ENCODE measurements at regions not wholly inside any gene's neighbourhood (a gene's known extent, or its start where the extent isn't known, plus 50 kb on each side); places are given as distances from the start of the nearest gene placed in this dataset.
"Not testable (repeated sequence)": the region's sequence is repeated elsewhere in the genome, so short reads cannot be mapped to it uniquely, and the experiment has no call there.

- peak; percentile 69 for DNase-seq
These were observed 118.4 kb upstream of the CACUL1 start for GRCh38 chr10:118873091-118873737.

GRCh38 chr10:118873738-118874105 is 119.0 kb upstream of the CACUL1 start:
- DNase-seq = no peak

DNA sequence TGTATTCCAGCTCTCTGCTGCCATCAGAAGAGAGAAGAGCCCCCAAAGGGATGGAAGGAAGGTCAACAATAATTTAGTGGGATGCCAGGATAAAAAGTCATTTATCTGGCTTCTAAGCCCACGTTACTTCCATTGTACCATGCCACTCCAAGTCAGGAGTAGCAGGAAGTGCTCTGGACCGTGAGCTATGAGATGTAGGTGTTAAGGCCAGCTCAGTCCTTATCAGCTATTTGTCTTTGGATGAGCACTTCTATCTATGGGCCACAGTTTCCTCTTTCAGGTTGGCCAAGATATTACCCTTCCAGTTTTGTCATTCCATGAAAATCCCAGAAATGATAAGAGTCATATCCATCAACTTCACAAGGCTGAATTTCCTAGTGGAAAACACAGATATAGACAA is 119.4 kb upstream of the CACUL1 start:
- DNase-seq = no peak

DNA sequence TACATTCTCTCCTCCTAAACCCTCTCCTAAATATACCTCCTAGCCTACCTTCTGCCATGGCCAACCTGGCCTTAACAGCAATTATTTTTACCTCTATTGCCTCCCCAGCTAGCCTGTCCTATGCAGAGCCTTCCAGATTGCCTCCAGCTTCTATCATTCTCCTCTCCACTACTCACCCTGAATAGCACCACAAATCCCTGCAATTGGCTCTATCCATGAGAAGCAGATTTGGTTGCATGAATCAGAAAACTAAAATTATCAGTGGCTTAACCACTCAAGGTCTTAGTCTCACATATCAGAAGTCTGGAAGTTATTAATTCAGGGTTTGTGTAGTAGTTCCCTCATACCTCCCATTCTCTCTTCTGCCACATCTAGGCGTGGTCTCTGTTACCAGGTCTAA is 120.3 kb upstream of the CACUL1 start:
- no peak for DNase-seq

- DNase-seq = no peak
These were observed 128.0 kb upstream of the CACUL1 start for GRCh38 chr10:118882741-118883140.

DNA sequence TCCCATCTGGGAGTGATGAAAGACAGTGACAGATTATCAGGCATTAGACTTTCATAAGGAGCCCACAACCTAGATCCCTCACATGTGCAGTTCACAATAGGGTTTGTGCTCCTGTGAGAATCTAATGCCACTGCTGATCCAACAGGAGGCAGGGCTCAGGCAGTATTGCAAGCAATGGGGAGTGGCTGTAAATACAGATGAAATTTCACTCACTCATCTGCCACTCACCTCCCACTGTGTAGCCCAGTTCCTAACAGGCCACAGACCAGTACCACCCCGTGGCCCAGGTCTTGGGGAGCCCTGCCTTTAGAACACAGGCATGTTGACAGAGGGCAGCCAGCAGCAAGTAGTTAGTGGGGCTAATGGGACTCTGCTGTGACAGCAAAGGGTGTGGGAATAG is 137.3 kb upstream of the NANOS1 start:
- no peak for DNase-seq

DNA sequence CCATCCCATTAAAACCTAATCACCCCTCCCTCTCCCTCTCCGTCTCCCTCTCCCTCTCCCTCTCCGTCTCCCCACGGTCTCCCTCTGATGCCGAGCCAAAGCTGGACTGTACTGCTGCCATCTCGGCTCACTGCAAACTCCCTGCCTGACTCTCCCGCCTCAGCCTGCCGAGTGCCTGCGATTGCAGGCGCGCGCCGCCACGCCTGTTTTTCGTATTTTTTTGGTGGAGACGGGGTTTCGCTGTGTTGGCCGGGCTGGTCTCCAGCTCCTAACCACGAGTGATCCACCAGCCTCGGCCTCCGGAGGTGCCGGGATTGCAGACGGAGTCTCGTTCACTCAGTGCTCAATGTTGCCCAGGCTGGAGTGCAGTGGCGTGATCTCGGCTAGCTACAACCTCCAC is 134.6 kb upstream of the NANOS1 start:
- DNase-seq = not testable (repeated sequence)

DNA sequence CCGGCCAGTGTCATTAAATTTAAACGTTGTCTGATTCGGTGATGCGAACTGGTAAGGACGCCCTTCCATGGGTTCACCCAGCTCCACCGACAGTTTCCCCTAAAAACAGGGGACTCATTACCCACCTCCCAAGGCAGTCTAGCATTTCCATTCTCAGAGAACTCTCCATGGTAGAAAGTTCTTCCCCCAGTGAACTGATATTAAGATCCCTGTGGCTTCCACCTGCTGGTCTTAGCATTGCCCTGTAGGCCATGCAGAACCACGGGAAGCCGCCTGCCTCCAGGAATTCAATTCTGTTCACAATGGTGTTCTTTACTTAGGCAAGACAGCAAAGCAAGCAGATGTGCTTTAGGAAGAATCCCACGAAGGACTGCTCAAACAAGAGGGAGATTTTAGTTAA is 128.9 kb upstream of the NANOS1 start:
- no peak for DNase-seq

- no peak for DNase-seq
These were observed 128.1 kb upstream of the NANOS1 start for GRCh38 chr10:118901380-118901779.

- no peak for DNase-seq
These were observed 127.6 kb upstream of the NANOS1 start for GRCh38 chr10:118901906-118902305.

DNA sequence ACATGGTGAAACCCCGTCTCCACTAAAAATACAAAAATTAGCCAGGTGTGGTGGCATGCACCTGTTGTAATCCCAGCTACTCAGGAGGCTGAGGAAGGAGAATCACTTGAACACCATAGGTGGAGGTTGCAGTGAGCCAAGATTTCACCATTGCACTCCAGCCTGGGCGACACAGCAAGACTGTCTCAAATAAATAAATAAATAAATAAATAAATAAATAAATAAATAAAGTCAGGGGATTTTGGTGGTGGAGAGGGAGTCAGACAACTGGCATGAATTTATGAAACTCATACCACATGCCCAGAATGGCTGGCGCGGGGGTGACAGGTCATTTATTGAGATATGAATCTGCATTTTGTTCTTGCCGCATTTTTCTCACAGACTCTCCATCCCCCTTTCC is 126.9 kb upstream of the NANOS1 start:
- DNase-seq = not testable (repeated sequence)

DNA sequence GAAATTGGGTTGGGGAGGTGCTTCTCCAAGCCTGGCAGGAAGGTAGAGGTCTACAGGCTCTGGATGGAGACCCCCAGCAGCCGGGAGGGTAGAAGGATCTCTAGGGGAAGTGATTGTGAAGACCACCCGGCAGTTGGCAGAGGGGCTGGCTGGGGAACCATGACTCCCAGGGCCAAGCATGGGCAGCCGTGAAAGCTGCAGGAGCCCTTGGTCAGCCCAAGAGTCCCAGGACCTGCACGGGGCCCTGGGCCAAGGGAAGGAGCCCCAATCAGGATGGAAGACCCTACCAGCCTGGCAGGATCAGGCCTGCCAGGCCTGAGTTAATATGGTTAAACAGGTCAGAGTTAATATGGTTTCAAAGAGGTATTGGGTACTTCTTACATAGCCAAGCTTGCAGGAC is 126.3 kb upstream of the NANOS1 start:
- DNase-seq = no peak

- DNase-seq = no peak
These were observed 125.8 kb upstream of the NANOS1 start for GRCh38 chr10:118903691-118904090.

DNA sequence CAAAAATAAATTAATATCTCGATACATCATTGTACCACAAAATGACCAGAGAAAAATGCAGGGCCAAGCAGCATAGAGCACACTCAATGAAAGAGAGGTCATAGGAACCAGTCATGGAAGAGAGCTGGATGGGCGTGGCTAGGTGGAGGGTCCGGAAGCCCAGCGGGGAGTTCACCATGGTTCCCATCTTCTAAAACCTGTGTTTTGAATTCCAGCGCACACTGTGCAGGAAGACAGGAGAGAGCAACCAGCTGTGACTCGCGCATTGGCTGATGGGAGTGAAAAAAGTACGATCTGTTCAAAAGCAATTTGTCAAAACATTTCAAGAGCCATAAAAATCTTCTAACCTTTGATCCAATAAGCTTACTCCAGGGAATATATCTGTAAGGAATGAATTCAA is 125.2 kb upstream of the NANOS1 start:
- no peak for DNase-seq

DNA sequence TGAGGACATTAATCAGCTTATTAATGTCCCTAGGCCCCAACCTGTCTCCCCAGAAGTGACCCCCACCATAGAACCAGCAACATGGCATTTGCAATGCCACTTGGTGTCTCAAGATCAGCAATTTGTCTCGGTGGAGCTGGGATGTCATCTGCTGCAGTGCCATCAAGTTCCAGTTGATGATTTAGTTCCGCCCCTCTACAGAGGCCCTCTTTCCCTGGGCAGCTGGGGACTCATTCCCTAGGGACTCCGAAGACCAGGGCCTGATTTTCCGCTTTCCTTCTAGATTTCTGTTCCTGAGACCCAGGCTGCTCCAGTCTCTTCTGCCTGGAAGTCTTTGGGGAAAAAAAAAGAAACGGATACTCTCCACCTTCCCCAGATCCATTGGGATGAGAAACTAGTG is 122.5 kb upstream of the NANOS1 start:
- DNase-seq = no peak

DNA sequence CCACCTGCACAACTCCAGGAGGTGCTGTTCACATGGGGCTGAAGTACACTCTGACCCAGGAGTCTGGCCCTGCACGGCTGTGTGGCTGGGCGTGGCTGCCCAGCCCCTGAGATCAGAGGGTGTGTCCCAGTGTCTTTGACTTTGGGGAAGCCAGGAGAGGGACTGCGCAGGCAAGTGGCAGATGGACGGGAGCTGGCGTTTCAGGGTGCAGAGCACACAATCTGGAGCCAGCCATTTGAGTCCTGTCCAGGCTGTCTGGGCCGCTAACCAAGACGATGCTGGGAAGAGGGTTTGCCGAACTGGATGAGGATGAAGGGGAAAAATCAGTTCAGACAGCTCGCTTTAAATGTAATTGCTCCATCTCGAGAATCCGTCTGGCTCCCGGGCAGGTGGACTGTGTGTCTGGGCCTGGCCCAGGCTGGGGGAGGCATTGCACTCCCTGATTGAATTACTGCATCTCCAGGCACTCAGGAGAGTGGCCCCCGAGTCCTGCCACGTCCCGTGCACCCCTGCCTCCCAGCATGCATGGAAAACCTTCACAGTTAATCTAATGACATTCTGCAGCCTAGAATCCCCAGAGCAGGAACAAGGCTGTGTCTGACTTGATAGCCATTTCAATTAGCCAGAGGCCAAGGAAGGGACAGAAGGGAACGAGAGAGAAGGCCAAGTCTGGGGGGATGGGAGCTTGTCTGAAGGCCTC is 120.8 kb upstream of the NANOS1 start:
- no peak for DNase-seq

DNA sequence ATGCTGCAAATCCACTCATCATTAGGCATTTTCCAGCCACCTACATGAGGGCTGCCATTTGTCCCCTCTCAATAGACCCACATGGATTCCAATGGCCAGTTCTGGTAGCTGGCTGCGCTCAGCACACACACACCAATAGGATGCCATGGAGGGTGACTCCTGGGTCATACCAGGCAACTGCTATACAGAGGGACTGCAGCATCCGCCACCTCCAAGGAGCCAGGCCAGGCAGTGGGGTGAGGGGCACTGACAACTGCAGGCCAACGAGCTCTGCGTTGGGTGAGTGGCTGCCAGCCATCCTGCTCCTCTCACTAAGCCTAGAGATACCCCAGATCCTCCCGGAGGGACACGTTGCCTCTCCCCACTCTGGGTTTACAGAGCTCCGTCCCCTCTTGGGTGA is 118.8 kb upstream of the NANOS1 start:
- DNase-seq = no peak

GRCh38 chr10:118911363-118911762 is 118.2 kb upstream of the NANOS1 start:
- DNase-seq = peak; percentile 40

- DNase-seq = peak; percentile 63
These were observed 116.4 kb upstream of the NANOS1 start for GRCh38 chr10:118912961-118913600.

- DNase-seq = no peak
These were observed 115.7 kb upstream of the NANOS1 start for GRCh38 chr10:118913825-118914224.

DNA sequence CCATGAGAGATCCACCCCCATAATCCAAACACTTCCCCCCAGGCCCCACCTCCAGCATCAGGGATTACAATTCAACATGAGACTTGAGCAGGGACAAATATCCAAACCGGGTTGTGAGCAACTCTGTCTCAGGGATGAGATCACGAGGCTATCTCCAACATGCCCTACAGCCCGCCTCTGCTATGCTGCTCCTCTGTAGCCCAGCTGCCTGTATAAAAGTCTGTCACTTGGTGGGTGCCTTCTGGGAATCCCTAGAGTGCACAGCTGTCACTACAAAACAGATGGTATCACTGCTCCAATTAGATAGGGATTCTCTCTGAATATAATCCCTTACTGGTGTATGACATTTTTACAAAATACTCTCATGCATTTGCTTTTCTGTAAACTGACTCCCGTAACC is 114.9 kb upstream of the NANOS1 start:
- peak; percentile 13 for DNase-seq

DNA sequence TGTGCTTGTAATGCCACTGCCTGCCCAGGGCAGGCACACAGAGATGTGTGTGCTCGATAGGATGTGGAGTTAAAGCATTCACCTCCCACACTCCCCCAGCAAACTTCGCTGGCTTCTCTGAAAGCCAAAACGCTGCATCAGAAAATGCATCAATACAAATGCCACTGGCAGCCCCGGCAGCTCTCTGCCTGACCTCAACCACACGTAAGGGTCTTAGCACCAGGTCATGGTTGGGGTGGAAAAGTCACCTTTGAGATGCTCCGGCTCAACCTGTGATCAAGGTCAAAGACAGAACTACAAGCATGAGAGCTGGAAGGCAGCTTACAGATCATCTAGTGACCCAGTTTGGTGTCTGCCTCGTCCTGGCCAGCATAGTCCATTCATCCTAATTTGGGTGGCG is 114.4 kb upstream of the NANOS1 start:
- no peak for DNase-seq

DNA sequence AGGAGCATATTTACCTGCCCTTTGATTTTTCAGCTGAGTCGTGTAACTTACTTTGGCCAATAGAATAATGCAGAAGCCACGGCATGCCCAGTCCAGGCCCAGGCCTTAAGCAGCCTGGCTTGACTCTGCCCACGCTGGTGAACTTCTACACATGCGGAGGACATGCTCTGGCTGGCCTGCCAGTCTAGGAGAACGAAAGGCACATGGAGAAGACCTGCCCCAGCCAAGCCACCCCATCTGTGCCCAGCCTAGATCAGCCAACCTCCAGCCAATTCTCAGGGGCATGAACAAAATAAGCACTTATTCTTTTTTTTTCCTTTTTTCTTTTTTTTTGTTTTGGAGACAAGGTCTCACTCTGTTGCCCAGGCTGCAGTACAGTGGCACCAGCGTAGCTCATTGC is 112.7 kb upstream of the NANOS1 start:
- no peak for DNase-seq

DNA sequence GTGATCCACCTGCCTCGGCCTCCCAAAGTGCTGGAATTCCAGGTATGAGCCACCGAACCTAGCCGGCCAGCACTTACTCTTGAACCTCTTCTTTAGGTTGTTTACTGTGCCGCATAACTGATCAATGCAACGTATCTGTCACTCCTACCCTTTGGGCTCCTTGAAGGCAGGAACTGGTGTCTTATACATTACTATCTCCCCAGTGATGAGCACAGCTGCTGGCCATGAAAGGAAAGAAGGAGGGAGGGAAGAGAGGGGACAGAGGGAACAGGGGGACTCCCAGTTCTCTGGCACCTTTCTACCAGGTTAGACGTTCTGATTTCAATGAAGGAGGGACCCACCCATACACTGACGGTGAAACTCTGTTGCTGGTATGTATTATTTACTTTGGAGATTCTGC is 111.8 kb upstream of the NANOS1 start:
- no peak for DNase-seq

DNA sequence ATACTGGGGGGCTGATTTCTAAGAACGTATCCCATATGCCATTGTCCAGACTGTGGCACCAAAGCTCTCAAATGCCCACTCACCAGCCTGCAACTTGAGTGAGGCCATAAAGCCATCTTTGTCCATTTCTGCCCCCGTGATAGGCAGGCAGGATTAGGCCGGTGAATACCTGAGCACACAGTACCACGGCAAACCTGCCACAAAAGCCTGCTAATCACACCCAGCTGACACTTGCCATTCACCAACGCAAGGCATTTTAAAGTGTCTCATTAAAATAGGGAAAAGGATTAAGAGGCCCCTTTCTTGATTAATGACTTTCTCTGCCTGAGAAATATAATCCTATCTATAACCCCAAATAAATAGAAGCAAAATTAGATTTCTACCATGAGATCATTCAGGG is 111.4 kb upstream of the NANOS1 start:
- no peak for DNase-seq
